Keratinocyte (primary cell): ENCODE measurements at regions not wholly inside any gene's neighbourhood (a gene's known extent, or its start where the extent isn't known, plus 50 kb on each side); places are given as distances from the start of the nearest gene placed in this dataset.

Experiments
- DNase-seq: peaks from one replicate; pipeline ENCODE4 v3.0.0-alpha.2; 2011; ENCODE audit warnings: low read depth, missing footprints, low spot score
- FAIRE-seq: peaks from 2 replicates; lab custom pipeline; 2011; peaks lifted over from hg19 to GRCh38; lab: Jason Lieb, UNC
- H2AFZ ChIP-seq: 2 replicates; pipeline ENCODE4 v1.6.0; 2012; ENCODE audit warnings: low read length, control low read depth, inconsistent platforms; ENCODE audit not compliant: control insufficient read depth
- H3K27ac ChIP-seq: 2 replicates; pipeline ENCODE4 v1.5.1; 2011; ENCODE audit warnings: low read length; ENCODE audit not compliant: control insufficient read depth, insufficient read depth
- H3K27me3 ChIP-seq: 3 replicates; pipeline ENCODE4 v1.6.0; 2011; ENCODE audit warnings: low read length; ENCODE audit not compliant: control insufficient read depth, insufficient read depth; ENCODE audit errors: extremely low read depth
- H3K36me3 ChIP-seq, 2 experiments: 2 replicates in 1 of 2; 3 replicates in 1 of 2; pipeline ENCODE4 v1.5.1; 2011; ENCODE audit warnings: low read length in 2 of 2, mild to moderate bottlenecking in 1 of 2; ENCODE audit not compliant: control insufficient read depth in 2 of 2, insufficient read depth in 2 of 2; ENCODE audit errors: extremely low read depth in 1 of 2
- H3K4me1 ChIP-seq: 3 replicates; pipeline ENCODE4 v1.5.1; 2011; ENCODE audit warnings: low read length; ENCODE audit not compliant: control insufficient read depth, insufficient read depth; ENCODE audit errors: extremely low read depth
- H3K4me2 ChIP-seq: 3 replicates; pipeline ENCODE4 v1.6.0; 2011; ENCODE audit warnings: low read depth, low read length; ENCODE audit not compliant: control insufficient read depth, insufficient read depth; ENCODE audit errors: extremely low read depth
- H3K4me3 ChIP-seq, 3 experiments: fragments of 200-600 bp in 1 of 3; sonication (generic) in 1 of 3; 2 replicates in 2 of 3; 3 replicates in 1 of 3; pipeline ENCODE4 v1.5.1; 2011 to 2016; ENCODE audit warnings: low read length in 3 of 3, mild to moderate bottlenecking in 3 of 3, control low read depth in 2 of 3, inconsistent platforms in 1 of 3, low read depth in 1 of 3, mixed read lengths in 1 of 3, mixed run types in 1 of 3, moderate library complexity in 1 of 3; ENCODE audit not compliant: control insufficient read depth in 2 of 3, insufficient read depth in 2 of 3; ENCODE audit errors: extremely low read depth in 1 of 3
- H3K79me2 ChIP-seq: 2 replicates; pipeline ENCODE4 v1.6.0; 2012; ENCODE audit warnings: low read length; ENCODE audit not compliant: control insufficient read depth, insufficient read depth
- H3K9ac ChIP-seq: 3 replicates; pipeline ENCODE4 v1.6.0; 2011; ENCODE audit warnings: low read length; ENCODE audit not compliant: control insufficient read depth, insufficient read depth; ENCODE audit errors: extremely low read depth
- H3K9me1 ChIP-seq: 3 replicates; pipeline ENCODE4 v1.6.0; 2011; ENCODE audit warnings: low read length; ENCODE audit not compliant: control insufficient read depth, insufficient read depth; ENCODE audit errors: extremely low read depth
- H3K9me3 ChIP-seq: 2 replicates; pipeline ENCODE4 v1.5.1; 2012; ENCODE audit warnings: low read depth, low read length; ENCODE audit not compliant: control insufficient read depth
- H4K20me1 ChIP-seq: 3 replicates; pipeline ENCODE4 v1.6.0; 2011; ENCODE audit warnings: low read length; ENCODE audit not compliant: control insufficient read depth, insufficient read depth; ENCODE audit errors: extremely low read depth
- CTCF ChIP-seq, 3 experiments: IDR thresholded peaks in 1 of 3; conservative IDR thresholded peaks in 1 of 3; optimal IDR thresholded peaks in 1 of 3; 2 replicates in 2 of 3; 3 replicates in 1 of 3; pipeline versions ENCODE3 to v1.5.1; 2011; ENCODE audit warnings: low read length in 3 of 3, mild to moderate bottlenecking in 3 of 3, moderate library complexity in 2 of 3, control low read depth in 1 of 3, inconsistent platforms in 1 of 3; ENCODE audit not compliant: insufficient read depth in 2 of 3; ENCODE audit errors: extremely low read depth in 1 of 3
- EZH2 ChIP-seq: IDR thresholded peaks from one replicate; pipeline ENCODE4 v1.6.1; 2012; ENCODE audit warnings: inconsistent platforms, mild to moderate bottlenecking, low read length, moderate library complexity
- dilution Hi-C: fragments of 300-500 bp; cut with MboI; formaldehyde crosslinking; loops from one replicate; pipeline ENCODE4 v1.7.0; 2020; ENCODE audit warnings: low sequenced_read_pairs; ENCODE audit not compliant: extremely low pct_ligation_motif_present

GRCh38 chr9:71329873-71330272 is 208.5 kb upstream of the TRPM3 start:
- peaks cover 3% of the 10 kb centered on the region for H3K27me3 ChIP-seq
- no peaks in the 10 kb centered on the region for H3K79me2 ChIP-seq
- H2AFZ ChIP-seq = no peak overlapping the region
- dilution Hi-C loops = no loop called here
- H3K9ac ChIP-seq = no peak overlapping the region
- peaks cover 7% of the 10 kb centered on the region for H3K4me1 ChIP-seq
- no peak overlapping the region for H3K27ac ChIP-seq
- H3K9me3 ChIP-seq = no peaks in the 10 kb centered on the region
- no peaks in the 10 kb centered on the region for H4K20me1 ChIP-seq
- no peak for DNase-seq
- no peak overlapping the region for H3K4me2 ChIP-seq
- H3K9me1 ChIP-seq = no peaks in the 10 kb centered on the region
- no peak for FAIRE-seq
- no peaks in the 10 kb centered on the region for H3K36me3 ChIP-seq
- no peak overlapping the region for H3K4me3 ChIP-seq
- TF ChIP-seq CTCF (optimal IDR thresholded peaks at IDR 0.05 in 1 of 3, IDR thresholded peaks at IDR 0.05 in 1 of 3, conservative IDR thresholded peaks at IDR 0.05 in 1 of 3; ENCODE audit: extremely low read depth in 1 of 3, insufficient read depth in 2 of 3, low read length in 3 of 3) (no peak), EZH2 (no peak)

- Histone ChIP-seq H3K9me1 (no peaks in the 10 kb centered on the region), H2AFZ (no peak overlapping the region), H3K9me3 (no peaks in the 10 kb centered on the region), H3K4me1 (peaks cover 7% of the 10 kb centered on the region), H3K79me2 (no peaks in the 10 kb centered on the region), H3K9ac (no peak overlapping the region), H3K27ac (no peak overlapping the region), H3K36me3 (no peaks in the 10 kb centered on the region), H4K20me1 (no peaks in the 10 kb centered on the region), H3K27me3 (no peaks in the 10 kb centered on the region), H3K4me3 (no peak overlapping the region), H3K4me2 (no peak overlapping the region)
- DNase-seq = peak; percentile 58
- dilution Hi-C loops = no loop called here
- TF ChIP-seq EZH2 = no peak
- TF ChIP-seq CTCF (optimal IDR thresholded peaks at IDR 0.05 in 1 of 3, IDR thresholded peaks at IDR 0.05 in 1 of 3, conservative IDR thresholded peaks at IDR 0.05 in 1 of 3; ENCODE audit: extremely low read depth in 1 of 3, insufficient read depth in 2 of 3, low read length in 3 of 3) = no peak
- peak; percentile 87 for FAIRE-seq
These were observed 204.9 kb upstream of the TRPM3 start for GRCh38 chr9:71326360-71326759.
